Ovary (tissue), 3 donors: ENCODE measurements at regions not wholly inside any gene's neighbourhood (a gene's known extent, or its start where the extent isn't known, plus 50 kb on each side); places are given as distances from the start of the nearest gene placed in this dataset.

Experiments used
- EP300 ChIP-seq: sonication (generic); formaldehyde crosslinking; IDR thresholded peaks from one replicate; pipeline ENCODE4 v1.6.1; 2017; ENCODE audit warnings: antibody characterized with exemption
- POLR2A ChIP-seq: fragments of 450-650 bp; IDR thresholded peaks from one replicate; pipeline ENCODE4 v1.6.1; 2017; ENCODE audit warnings: antibody characterized with exemption, mild to moderate bottlenecking, moderate library complexity
- TF ChIP-seq, protein P1 (sequence below), 3 donors: fragments of 450-650 bp in 2 of 3; fragments of 200-600 bp in 1 of 3; IDR thresholded peaks; one replicate each; pipeline versions ENCODE4 v1.5.1 to v1.8.0; 2016 to 2022; ENCODE audit warnings: antibody characterized with exemption in 3 of 3, mild to moderate bottlenecking in 1 of 3
- donor health status: DM: no; HTN: no; CAD: no.

DNA sequence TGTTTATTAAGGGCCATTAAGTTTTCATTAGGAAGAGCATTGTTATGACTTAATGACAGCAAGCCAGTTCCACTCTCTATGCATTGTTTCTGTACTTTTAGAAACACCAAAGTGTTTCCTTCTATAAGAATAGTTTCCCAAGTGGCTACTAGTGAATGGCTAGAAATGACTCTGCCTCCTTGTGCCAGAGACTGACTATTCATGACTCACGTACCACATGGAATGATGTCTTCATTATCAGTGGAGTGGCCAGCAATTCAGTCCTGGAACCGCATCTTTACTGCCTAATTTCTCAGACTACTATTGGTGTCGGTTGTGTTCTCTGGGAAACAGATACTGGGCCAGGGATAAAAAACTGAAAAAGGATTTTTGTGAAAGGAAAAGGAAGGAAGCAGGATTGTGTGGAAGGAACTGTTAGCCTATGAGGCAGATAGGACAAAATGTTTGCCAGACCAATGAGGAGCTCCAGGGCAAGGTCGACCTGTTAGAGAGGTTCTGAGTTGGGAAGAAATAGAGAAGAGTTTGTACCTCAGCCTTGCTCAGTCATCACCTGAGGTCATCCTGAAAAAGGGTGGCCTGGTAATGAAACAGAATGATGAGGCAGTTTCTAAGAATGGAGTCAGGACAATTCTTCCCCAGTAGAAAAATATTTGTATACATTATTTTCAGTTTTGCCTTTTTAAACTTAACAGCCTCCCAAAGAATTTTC lies 218.6 kb downstream of the SPCS3 start:
- TF ChIP-seq, protein P1, sequence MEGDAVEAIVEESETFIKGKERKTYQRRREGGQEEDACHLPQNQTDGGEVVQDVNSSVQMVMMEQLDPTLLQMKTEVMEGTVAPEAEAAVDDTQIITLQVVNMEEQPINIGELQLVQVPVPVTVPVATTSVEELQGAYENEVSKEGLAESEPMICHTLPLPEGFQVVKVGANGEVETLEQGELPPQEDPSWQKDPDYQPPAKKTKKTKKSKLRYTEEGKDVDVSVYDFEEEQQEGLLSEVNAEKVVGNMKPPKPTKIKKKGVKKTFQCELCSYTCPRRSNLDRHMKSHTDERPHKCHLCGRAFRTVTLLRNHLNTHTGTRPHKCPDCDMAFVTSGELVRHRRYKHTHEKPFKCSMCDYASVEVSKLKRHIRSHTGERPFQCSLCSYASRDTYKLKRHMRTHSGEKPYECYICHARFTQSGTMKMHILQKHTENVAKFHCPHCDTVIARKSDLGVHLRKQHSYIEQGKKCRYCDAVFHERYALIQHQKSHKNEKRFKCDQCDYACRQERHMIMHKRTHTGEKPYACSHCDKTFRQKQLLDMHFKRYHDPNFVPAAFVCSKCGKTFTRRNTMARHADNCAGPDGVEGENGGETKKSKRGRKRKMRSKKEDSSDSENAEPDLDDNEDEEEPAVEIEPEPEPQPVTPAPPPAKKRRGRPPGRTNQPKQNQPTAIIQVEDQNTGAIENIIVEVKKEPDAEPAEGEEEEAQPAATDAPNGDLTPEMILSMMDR (IDR thresholded peaks at IDR 0.05): no peak
- no peak for TF ChIP-seq EP300
- no peak for TF ChIP-seq POLR2A
